Testis (tissue), 2 donors: ENCODE measurements at regions not wholly inside any gene's neighbourhood (a gene's known extent, or its start where the extent isn't known, plus 50 kb on each side); places are given as distances from the start of the nearest gene placed in this dataset.

Source experiments
- DNase-seq: peaks from one replicate; pipeline ENCODE4 v3.0.0-alpha.2; 2019
- H3K27ac ChIP-seq, 2 donors: fragments of 200-600 bp; sonication (generic); one replicate each; pipeline ENCODE4 v1.5.1; 2019
- H3K27me3 ChIP-seq: fragments of 200-600 bp; sonication (generic); one replicate; pipeline ENCODE4 v1.5.1; 2019
- H3K36me3 ChIP-seq: fragments of 200-600 bp; sonication (generic); one replicate; pipeline ENCODE4 v1.5.1; 2017; ENCODE audit warnings: low read depth; ENCODE audit errors: missing control alignments
- H3K4me1 ChIP-seq: fragments of 200-600 bp; sonication (generic); one replicate; pipeline ENCODE4 v1.5.1; 2019
- H3K4me3 ChIP-seq, 2 donors: fragments of 200-600 bp; sonication (generic); one replicate each; pipeline ENCODE4 v1.5.1; 2017 to 2019
- H3K9me3 ChIP-seq: fragments of 200-600 bp; sonication (generic); one replicate; pipeline ENCODE4 v1.5.1; 2017
- POLR2A ChIP-seq: fragments of 450-650 bp; IDR thresholded peaks from one replicate; pipeline ENCODE4 v1.6.1; 2017; ENCODE audit warnings: antibody characterized with exemption, mild to moderate bottlenecking, moderate library complexity
- WGBS, 2 donors: methylation state at CpG; one replicate each; pipeline ENCODE4 v1.1.5; 2018; 5-methylcytosine and 5-hydroxymethylcytosine counted together
- intact Hi-C: fragments of 100-400 bp; cut with DNase I; formaldehyde crosslinking; loops from one replicate; pipeline ENCODE4 v1.15.1; 2023; ENCODE audit warnings: low total_unique reads
- TF ChIP-seq, protein P1 (sequence below), 3 experiments: fragments of 450-650 bp in 2 of 3; fragments of 200-600 bp in 1 of 3; sonication (generic) in 1 of 3; IDR thresholded peaks; one replicate each; pipeline ENCODE4 v1.5.1; 2016 to 2019; ENCODE audit warnings: antibody characterized with exemption in 3 of 3, mild to moderate bottlenecking in 2 of 3, moderate library complexity in 1 of 3

DNA sequence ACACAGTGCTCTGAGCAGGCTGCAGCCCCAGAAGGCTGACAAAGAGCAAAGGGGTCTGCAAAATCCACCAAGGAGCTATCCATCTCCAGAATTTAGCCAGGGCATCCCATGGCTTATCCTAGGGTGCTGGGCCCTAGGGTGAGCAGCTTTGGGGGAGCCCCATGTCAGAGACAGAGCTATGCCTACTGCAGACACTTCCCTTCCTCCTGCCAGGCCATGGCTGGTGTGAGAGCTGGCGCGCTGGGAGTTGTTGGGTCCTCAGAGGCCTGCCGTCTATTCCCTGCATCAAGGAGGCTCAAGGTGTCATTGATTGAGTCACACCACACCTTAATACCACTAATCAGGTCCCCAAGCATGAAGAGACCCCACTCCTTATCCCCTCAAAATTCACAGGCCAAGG lies 85.3 kb upstream of the TP53I11 start:
- DNase-seq = no peak
- no peak overlapping the region for H3K27ac ChIP-seq
- H3K27me3 ChIP-seq = no peaks in the 10 kb centered on the region
- intact Hi-C loops = no loop called here
- no peaks in the 10 kb centered on the region for H3K9me3 ChIP-seq
- 94 to 95% methylated on average over 3 of the region's 3 CpGs for WGBS, 2 donors
- no peaks in the 10 kb centered on the region for H3K4me1 ChIP-seq
- no peak overlapping the region for H3K4me3 ChIP-seq
- H3K36me3 ChIP-seq = no peaks in the 10 kb centered on the region
- no peak for TF ChIP-seq POLR2A
- TF ChIP-seq, protein P1, sequence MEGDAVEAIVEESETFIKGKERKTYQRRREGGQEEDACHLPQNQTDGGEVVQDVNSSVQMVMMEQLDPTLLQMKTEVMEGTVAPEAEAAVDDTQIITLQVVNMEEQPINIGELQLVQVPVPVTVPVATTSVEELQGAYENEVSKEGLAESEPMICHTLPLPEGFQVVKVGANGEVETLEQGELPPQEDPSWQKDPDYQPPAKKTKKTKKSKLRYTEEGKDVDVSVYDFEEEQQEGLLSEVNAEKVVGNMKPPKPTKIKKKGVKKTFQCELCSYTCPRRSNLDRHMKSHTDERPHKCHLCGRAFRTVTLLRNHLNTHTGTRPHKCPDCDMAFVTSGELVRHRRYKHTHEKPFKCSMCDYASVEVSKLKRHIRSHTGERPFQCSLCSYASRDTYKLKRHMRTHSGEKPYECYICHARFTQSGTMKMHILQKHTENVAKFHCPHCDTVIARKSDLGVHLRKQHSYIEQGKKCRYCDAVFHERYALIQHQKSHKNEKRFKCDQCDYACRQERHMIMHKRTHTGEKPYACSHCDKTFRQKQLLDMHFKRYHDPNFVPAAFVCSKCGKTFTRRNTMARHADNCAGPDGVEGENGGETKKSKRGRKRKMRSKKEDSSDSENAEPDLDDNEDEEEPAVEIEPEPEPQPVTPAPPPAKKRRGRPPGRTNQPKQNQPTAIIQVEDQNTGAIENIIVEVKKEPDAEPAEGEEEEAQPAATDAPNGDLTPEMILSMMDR (IDR thresholded peaks at IDR 0.05) = no peak

DNA sequence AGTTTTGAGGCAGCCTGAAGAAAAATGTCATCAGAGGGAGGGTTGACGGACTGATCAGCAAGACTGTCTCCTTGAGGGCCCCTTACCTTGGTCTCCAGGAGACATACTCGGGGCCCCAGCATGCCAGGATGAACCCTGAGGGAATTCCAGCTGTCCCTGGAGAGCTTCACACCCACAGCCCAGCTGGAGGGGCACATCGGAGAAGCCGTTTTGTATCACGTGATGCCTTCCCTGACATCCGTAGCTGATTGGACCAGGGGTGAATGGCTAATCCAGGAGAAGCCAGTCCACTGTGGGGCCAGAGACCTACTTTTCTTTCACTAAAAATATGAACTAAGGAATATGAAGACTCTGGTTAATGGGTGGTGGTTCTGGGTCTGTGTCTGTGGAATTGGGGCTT lies 86.0 kb upstream of the TP53I11 start:
- TF ChIP-seq, protein P1 (IDR thresholded peaks at IDR 0.05) = no peak
- TF ChIP-seq POLR2A = no peak
- no peak overlapping the region for H3K27ac ChIP-seq
- H3K27me3 ChIP-seq = no peaks in the 10 kb centered on the region
- H3K4me1 ChIP-seq = no peaks in the 10 kb centered on the region
- no peak overlapping the region for H3K4me3 ChIP-seq
- H3K36me3 ChIP-seq = no peaks in the 10 kb centered on the region
- intact Hi-C loops = no loop called here
- no peaks in the 10 kb centered on the region for H3K9me3 ChIP-seq
- 65 to 68% methylated on average over 6 of the region's 6 CpGs for WGBS, 2 donors
- DNase-seq = no peak

DNA sequence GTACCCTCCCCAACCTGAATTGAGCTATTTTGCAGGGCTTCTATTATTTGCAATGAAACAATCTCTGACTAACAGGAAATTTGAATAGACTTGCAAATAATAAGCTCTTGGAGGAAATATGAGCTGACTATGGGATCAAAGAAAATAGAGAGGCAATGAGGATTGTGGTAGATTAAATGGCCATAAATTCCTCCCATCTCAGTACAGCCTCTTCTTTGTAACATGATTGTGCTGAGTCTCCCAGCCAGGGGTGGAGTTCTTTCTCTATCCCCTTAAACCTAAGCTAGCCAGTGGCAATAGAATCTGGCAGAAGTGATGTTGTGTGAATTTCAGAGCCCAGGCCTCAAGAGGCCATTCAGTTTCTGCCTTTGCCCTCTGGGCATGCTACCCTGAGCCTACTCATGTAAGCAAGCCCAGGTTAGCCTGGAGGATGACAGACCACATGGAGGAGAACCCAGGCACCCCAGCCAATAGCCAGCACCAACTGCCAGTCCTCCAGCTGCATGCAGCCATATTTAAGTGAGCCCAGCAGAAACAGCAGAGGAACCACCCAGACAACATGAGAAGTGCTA lies 86.8 kb upstream of the TP53I11 start:
- no peak overlapping the region for H3K4me3 ChIP-seq
- no peaks in the 10 kb centered on the region for H3K9me3 ChIP-seq
- no peaks in the 10 kb centered on the region for H3K36me3 ChIP-seq
- no peak overlapping the region for H3K27ac ChIP-seq
- no peak for DNase-seq
- TF ChIP-seq POLR2A = no peak
- TF ChIP-seq, protein P1 (IDR thresholded peaks at IDR 0.05) = no peak
- no peaks in the 10 kb centered on the region for H3K4me1 ChIP-seq
- H3K27me3 ChIP-seq = no peaks in the 10 kb centered on the region
- intact Hi-C loops = no loop called here

DNA sequence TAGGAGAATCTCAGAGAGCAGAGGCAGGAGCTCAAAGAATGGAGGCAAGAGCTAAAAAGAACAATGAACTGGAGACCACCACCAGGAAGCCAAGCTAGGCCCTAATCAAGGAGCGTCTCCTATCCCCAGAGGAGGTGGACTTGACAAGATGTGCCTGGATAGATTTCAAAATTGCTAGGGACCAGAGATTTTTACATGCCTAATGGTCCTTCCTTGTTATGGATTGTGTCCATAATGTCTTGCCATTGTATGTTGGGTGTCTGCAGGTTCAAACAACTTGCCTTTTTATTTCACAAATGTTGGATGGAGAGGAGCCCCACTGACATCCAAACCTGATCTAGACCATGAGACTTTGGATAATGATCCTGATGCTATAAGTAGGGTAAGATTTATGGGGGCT lies 88.2 kb upstream of the TP53I11 start:
- H3K4me3 ChIP-seq = no peak overlapping the region
- WGBS, 2 donors = 76 to 83% methylated on average over 1 of the region's 1 CpG
- TF ChIP-seq, protein P1 (IDR thresholded peaks at IDR 0.05) = no peak
- no peak for TF ChIP-seq POLR2A
- H3K9me3 ChIP-seq = no peaks in the 10 kb centered on the region
- no peak for DNase-seq
- H3K27me3 ChIP-seq = no peaks in the 10 kb centered on the region
- intact Hi-C loops = no loop called here
- H3K36me3 ChIP-seq = no peaks in the 10 kb centered on the region
- H3K4me1 ChIP-seq = no peaks in the 10 kb centered on the region
- H3K27ac ChIP-seq = no peak overlapping the region

DNA sequence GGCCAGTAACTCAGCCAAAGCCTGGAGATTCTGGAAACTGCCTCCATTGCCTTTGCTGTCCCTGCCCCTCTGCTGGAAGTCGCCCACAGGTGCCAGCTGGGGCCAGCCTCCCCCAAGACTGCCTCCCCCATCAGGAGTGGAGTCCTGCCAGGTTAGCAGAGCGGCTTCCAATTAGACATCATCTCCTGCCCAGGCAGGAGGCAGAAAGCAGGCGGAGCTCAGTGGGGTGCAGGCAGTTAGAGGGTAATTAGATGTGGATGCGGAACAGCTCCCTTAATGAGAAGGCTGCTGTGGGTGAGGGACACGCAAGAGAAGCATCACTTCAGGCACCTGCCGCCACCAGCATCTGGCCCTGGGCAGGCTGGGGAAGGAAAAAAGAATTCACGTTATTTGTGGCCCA lies 90.9 kb upstream of the TP53I11 start:
- Histone ChIP-seq H3K27ac (no peak overlapping the region), H3K27me3 (no peaks in the 10 kb centered on the region), H3K4me3 (no peak overlapping the region), H3K36me3 (no peaks in the 10 kb centered on the region), H3K9me3 (no peaks in the 10 kb centered on the region), H3K4me1 (no peaks in the 10 kb centered on the region)
- WGBS, 2 donors = 63 to 74% methylated on average over 5 to 7 of the region's 7 CpGs
- intact Hi-C loops = no loop called here
- TF ChIP-seq POLR2A = no peak
- TF ChIP-seq, protein P1 (IDR thresholded peaks at IDR 0.05) = no peak
- no peak for DNase-seq
